ENCODE measurements at regions not wholly inside any gene's neighbourhood (a gene's known extent, or its start where the extent isn't known, plus 50 kb on each side); places are given as distances from the start of the nearest gene placed in this dataset.

DNA sequence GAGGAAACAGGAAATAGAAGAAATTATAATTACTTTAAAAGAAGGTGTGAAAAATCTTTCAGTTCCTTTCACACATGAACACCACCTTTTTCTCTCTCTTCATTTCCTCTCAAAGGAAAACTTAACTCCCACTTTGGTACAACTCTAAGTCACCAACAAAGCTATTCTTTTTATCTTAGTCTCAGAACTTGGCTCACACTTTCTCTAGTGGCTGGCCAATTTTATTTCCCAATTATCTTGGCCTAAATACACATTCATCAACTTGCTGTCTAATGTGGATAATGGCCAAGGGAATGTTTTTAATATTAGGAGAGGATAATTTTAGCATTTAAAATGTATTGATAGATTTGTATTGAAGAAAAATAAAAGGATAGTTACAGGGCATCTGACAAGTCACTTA, 64.5 kb upstream of the NAV3 start:
- POLR2A ChIA-PET (ENCODE audit: unreplicated experiment): no interaction called here
- Histone ChIP-seq H2AFZ (replicated peaks; ENCODE audit: low read length, poor library complexity) (no peak overlapping the region), H3K9me3 (ENCODE audit: control insufficient read depth, insufficient read depth, low read length) (peaks cover 3% of the 10 kb centered on the region; the same call in 1 of the 2 replicates), H4K20me1 (ENCODE audit: insufficient read depth, low read length) (no peaks in the 10 kb centered on the region), H4K91ac (ENCODE audit: insufficient read depth, low read depth, low read length) (no peak overlapping the region), H3K36me3 (ENCODE audit: control insufficient read depth, insufficient read depth, low read length) (no peaks in the 10 kb centered on the region), H3K18ac (ENCODE audit: low read depth, low read length) (no peak overlapping the region), H3K14ac (replicated peaks; ENCODE audit: low read depth, low read length) (no peak overlapping the region), H3K56ac (ENCODE audit: extremely low read depth, insufficient read depth, low read length) (no peak overlapping the region), H3K79me1 (ENCODE audit: low read depth in 1 of 2, low read length in 2 of 2) (no peaks in the 10 kb centered on the region), H2BK120ac (ENCODE audit: low read depth, low read length) (no peak overlapping the region), H3K4ac (ENCODE audit: low read depth, low read length) (no peak overlapping the region), H4K5ac (ENCODE audit: low read depth, low read length) (no peak overlapping the region), H3K27ac (ENCODE audit: insufficient read depth, low read length) (no peak overlapping the region), H3K4me1 (ENCODE audit: control insufficient read depth, insufficient read depth, low read length) (no peaks in the 10 kb centered on the region), H4K8ac (ENCODE audit: low read depth in 2 of 2, low read length in 2 of 2) (no peak overlapping the region), H3K4me3 (ENCODE audit: insufficient read depth, low read depth, low read length) (no peak overlapping the region), H2BK20ac (ENCODE audit: low read depth, low read length) (no peak overlapping the region), H3K23ac (ENCODE audit: low read depth, low read length) (no peak overlapping the region), H3K27me3 (ENCODE audit: control insufficient read depth, insufficient read depth, low read length) (no peaks in the 10 kb centered on the region; the same call in 1 of the 2 replicates), H3K4me2 (ENCODE audit: low read depth, low read length) (no peak overlapping the region), H2BK5ac (ENCODE audit: low read depth, low read length, poor library complexity, severe bottlenecking) (no peak overlapping the region), H2BK15ac (ENCODE audit: low read depth, low read length) (no peak overlapping the region), H2AK9ac (replicated peaks; ENCODE audit: low read depth, low read length, poor library complexity) (no peak overlapping the region), H3K9ac (ENCODE audit: low read depth, low read length) (no peak overlapping the region), H3K9me1 (ENCODE audit: insufficient read depth, low read length) (no peaks in the 10 kb centered on the region), H2AK5ac (ENCODE audit: low read depth, low read length) (no peak overlapping the region)
- BruUV-seq (replicated peaks): no TSS peak
- no peak for ATAC-seq (ENCODE audit: low read depth)
- no peak for TF ChIP-seq MAZ (IDR thresholded peaks at IDR 0.05; ENCODE audit: borderline replicate concordance, low read depth, low read length)
- no peak for TF ChIP-seq CEBPB (IDR thresholded peaks at IDR 0.05; ENCODE audit: low read depth, low read length)
- TF ChIP-seq MXI1 (IDR thresholded peaks at IDR 0.05; ENCODE audit: borderline replicate concordance, low read depth, low read length): no peak
- no peak for TF ChIP-seq POLR2A (IDR thresholded peaks at IDR 0.05; ENCODE audit: low read depth, low read length)
- no peak for TF ChIP-seq CHD1 (IDR thresholded peaks at IDR 0.05; ENCODE audit: low read depth, low read length)
- no peak for TF ChIP-seq RCOR1 (IDR thresholded peaks at IDR 0.05; ENCODE audit: insufficient replicate concordance, low read length)
- TF ChIP-seq BHLHE40 (IDR thresholded peaks at IDR 0.05; ENCODE audit: low read depth, low read length): no peak
- TF ChIP-seq RAD21 (IDR thresholded peaks at IDR 0.05; ENCODE audit: low read length): no peak
- TF ChIP-seq, protein P1, sequence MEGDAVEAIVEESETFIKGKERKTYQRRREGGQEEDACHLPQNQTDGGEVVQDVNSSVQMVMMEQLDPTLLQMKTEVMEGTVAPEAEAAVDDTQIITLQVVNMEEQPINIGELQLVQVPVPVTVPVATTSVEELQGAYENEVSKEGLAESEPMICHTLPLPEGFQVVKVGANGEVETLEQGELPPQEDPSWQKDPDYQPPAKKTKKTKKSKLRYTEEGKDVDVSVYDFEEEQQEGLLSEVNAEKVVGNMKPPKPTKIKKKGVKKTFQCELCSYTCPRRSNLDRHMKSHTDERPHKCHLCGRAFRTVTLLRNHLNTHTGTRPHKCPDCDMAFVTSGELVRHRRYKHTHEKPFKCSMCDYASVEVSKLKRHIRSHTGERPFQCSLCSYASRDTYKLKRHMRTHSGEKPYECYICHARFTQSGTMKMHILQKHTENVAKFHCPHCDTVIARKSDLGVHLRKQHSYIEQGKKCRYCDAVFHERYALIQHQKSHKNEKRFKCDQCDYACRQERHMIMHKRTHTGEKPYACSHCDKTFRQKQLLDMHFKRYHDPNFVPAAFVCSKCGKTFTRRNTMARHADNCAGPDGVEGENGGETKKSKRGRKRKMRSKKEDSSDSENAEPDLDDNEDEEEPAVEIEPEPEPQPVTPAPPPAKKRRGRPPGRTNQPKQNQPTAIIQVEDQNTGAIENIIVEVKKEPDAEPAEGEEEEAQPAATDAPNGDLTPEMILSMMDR (conservative IDR thresholded peaks at IDR 0.05; ENCODE audit: low read depth, low read length): no peak
- TF ChIP-seq NFE2L2 (IDR thresholded peaks at IDR 0.05; ENCODE audit: low read depth, low read length): no peak
- TF ChIP-seq, protein P2, sequence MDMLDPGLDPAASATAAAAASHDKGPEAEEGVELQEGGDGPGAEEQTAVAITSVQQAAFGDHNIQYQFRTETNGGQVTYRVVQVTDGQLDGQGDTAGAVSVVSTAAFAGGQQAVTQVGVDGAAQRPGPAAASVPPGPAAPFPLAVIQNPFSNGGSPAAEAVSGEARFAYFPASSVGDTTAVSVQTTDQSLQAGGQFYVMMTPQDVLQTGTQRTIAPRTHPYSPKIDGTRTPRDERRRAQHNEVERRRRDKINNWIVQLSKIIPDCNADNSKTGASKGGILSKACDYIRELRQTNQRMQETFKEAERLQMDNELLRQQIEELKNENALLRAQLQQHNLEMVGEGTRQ (IDR thresholded peaks at IDR 0.05; ENCODE audit: low read depth, low read length): no peak
- no peak for TF ChIP-seq SMC3 (IDR thresholded peaks at IDR 0.05; ENCODE audit: low read depth, low read length)
- no peak for TF ChIP-seq FOS (IDR thresholded peaks at IDR 0.05; ENCODE audit: low read depth, low read length)
- no peak for TF ChIP-seq RFX5 (IDR thresholded peaks at IDR 0.05; ENCODE audit: low read depth, low read length)
- DNase-seq: no peak
- CTCF ChIA-PET: no interaction called here
- dilution Hi-C loops (cut with HindIII; ENCODE audit: low sequenced_read_pairs, unreplicated experiment): no loop called here
- in situ Hi-C loops (cut with MboI; ENCODE audit: low sequenced_read_pairs): no loop called here
- intact Hi-C loops (cut with micrococcal nuclease): no loop called here

All from IMR-90 (cell line).